ENCODE measurements at regions not wholly inside any gene's neighbourhood (a gene's known extent, or its start where the extent isn't known, plus 50 kb on each side); places are given as distances from the start of the nearest gene placed in this dataset.
A peak's percentile ranks its signal among the peaks of the same experiment; 100 is the strongest.

- TF ChIP-seq ZNF462 (CRISPR knock-in tag; IDR thresholded peaks at IDR 0.05), result no peak
These were observed 223.7 kb downstream of the ISL1 start (continued) for GRCh38 chr5:51606921-51607320.

- no peak for TF ChIP-seq JUNB (IDR thresholded peaks at IDR 0.05; ENCODE audit: unreplicated experiment)
- TF ChIP-seq POLR2AphosphoS5 (IDR thresholded peaks at IDR 0.05; ENCODE audit: low read depth), result no peak
- TF ChIP-seq CREB1 (CRISPR knock-in tag; IDR thresholded peaks at IDR 0.05; ENCODE audit: low read depth), result no peak
- TF ChIP-seq CTCF (conservative IDR thresholded peaks at IDR 0.05; ENCODE audit: low read depth in 2 of 2), result no peak
- TF ChIP-seq ZNF114 (CRISPR knock-in tag; IDR thresholded peaks at IDR 0.05), result no peak
- no peak for TF ChIP-seq STAT1 (IDR thresholded peaks at IDR 0.05; ENCODE audit: unreplicated experiment)
- no peak for TF ChIP-seq REST (IDR thresholded peaks at IDR 0.05; ENCODE audit: unreplicated experiment)
- TF ChIP-seq EZH2 (IDR thresholded peaks at IDR 0.05; ENCODE audit: low read depth, unreplicated experiment), result no peak
- Mint-ChIP-seq H3K4me3 (no peak overlapping the region), H3K27me3 (ENCODE audit: insufficient read depth, low read depth, poor library complexity) (no peaks in the 10 kb centered on the region), H3K36me3 (ENCODE audit: low read depth) (no peaks in the 10 kb centered on the region), H3K9me3 (no peaks in the 10 kb centered on the region), H3K4me1 (peaks cover 13% of the 10 kb centered on the region; the same call in 2 of the 3 replicates), H3K27ac (no peak overlapping the region)
- no peaks in the 10 kb centered on the region for H4K20me1 ChIP-seq (replicated peaks; ENCODE audit: insufficient read depth)
- peaks cover 22% of the 10 kb centered on the region for H3K4me1 ChIP-seq (ENCODE audit: insufficient read depth)
- no peak overlapping the region for H3K4me3 ChIP-seq
- peaks cover 12% of the 10 kb centered on the region; the same call in 1 of the 2 replicates for H3K9me2 ChIP-seq (ENCODE audit: insufficient read depth)
- H3K27me3 ChIP-seq (ENCODE audit: insufficient read depth), result no peaks in the 10 kb centered on the region
- no peaks in the 10 kb centered on the region for H3K36me3 ChIP-seq (ENCODE audit: insufficient read depth)
- no peak overlapping the region for H2AFZ ChIP-seq
- no peaks in the 10 kb centered on the region for H3K79me2 ChIP-seq (replicated peaks; ENCODE audit: insufficient read depth)
- no peak overlapping the region for H3K27ac ChIP-seq (ENCODE audit: low read depth)
- DNase-seq (ENCODE audit: low spot score) (peak; percentile 41), ATAC-seq (peak; percentile 54)
- H3K4me2 ChIP-seq, result no peak overlapping the region
- no peaks in the 10 kb centered on the region for H3F3A ChIP-seq (replicated peaks; ENCODE audit: low read depth)
These were observed 235.0 kb downstream of the ISL1 start for GRCh38 chr5:51618234-51618633.
